GM18499 (cell line): ENCODE measurements at regions not wholly inside any gene's neighbourhood (a gene's known extent, or its start where the extent isn't known, plus 50 kb on each side); places are given as distances from the start of the nearest gene placed in this dataset.

Experiments used
- ATAC-seq: cut with Tn5 transposase; IDR thresholded peaks from one replicate; pipeline ENCODE4 v1.9.1; 2021; ENCODE audit warnings: moderate number of reproducible peaks; ENCODE audit not compliant: insufficient read depth, unreplicated experiment

DNA sequence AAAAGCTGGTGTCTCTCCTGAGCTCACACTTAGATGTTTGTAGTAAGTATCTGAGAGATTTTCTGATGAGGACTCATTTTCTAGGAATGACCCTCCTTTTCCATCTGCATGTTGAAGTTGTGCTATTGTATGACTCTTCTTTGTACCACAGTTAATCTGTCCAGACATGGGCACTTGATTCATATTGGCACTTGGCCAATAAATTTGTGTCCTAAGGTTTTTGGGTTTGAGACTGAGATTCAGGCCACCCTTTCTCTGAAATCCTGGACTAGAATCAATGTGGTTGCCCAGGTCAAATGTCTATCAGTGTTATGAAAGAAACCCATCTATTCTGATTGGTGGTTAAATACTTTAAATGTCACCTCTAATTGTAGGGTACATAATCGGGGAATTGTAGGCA, 869.0 kb downstream of the SH3BGRL start:
- no peak for ATAC-seq

GRCh38 chrX:82081027-82081426, 879.1 kb downstream of the SH3BGRL start:
- ATAC-seq, result no peak

GRCh38 chrX:82087699-82088098, 885.8 kb downstream of the SH3BGRL start:
- ATAC-seq, result no peak

DNA sequence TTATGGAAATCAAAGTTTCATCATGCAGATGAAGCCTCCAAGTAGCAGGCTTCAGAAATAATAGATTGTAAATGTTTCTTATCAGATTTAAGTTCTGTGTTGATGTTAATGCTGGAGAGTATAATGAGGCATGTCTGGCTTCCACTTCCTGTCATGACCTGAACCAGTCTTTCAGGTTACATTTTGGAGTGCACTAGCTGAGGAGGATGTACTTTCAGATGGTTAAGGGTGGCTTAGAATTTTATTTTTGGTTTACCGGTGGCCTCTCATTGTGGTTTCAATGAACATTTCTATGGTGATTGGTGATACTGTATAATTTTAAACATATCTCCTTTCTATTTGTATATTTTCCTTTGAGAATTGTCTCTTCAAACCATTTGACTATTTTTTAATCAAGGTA, 890.4 kb downstream of the SH3BGRL start:
- ATAC-seq, result no peak

DNA sequence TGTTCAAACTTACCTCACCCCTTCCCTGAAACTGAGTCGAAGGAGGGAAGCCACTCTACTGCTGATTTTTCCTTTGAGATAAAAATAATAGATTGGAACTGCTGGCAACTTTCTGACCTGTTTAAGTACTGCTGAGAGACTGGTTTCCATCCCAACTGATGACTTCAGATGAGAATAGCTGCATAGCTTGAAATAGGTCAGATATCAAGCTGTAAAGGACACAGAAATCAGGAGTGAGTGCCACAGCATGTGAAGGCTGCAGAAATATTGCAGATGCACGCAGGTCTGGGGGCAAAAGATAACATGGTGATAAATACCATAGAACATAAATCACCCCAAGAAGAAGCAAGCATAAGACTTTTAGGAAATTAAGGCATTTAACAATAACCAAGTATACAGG, 923.2 kb downstream of the SH3BGRL start:
- no peak for ATAC-seq

DNA sequence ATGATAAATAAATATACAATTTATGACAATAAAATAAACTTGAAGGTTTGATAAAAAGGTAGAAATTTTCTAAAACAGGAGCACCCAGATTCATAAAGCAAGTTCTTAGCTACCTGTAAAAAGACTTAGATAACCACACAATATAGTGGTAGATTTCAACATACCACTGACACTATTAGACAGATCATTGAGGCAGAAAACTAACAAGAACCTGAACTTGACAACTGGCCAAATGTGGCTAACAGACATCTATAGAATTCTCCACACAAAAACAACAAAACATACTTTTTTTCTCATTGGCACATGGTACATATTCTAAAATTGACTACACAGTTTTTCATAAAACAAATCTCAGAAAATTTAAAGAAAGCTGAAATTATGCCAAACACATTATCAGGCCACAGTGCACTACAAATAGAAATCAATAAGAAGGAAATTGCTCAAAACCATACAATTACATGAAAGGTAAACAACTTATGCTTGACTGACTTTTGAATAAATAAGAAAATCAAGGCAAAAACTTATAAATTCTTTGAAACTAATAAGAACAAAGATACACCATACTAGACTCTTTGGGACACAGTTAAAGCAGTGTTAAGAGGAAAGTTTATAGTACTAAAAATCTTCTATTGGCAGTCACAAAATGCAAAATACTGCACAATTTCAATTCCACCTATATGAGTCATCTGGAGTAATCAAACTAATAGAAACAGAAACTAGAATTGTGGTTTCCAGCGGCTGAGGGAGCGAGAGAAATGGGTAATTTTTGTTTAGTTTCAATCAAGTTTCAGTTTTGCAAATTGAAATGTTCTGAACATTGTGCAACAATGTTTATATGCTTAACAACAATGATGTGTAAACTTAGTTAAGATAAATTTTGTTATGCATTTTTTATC, 925.6 kb downstream of the SH3BGRL start:
- peak; percentile 96 for ATAC-seq

GRCh38 chrX:82134378-82134777, 932.5 kb downstream of the SH3BGRL start:
- ATAC-seq, result no peak

DNA sequence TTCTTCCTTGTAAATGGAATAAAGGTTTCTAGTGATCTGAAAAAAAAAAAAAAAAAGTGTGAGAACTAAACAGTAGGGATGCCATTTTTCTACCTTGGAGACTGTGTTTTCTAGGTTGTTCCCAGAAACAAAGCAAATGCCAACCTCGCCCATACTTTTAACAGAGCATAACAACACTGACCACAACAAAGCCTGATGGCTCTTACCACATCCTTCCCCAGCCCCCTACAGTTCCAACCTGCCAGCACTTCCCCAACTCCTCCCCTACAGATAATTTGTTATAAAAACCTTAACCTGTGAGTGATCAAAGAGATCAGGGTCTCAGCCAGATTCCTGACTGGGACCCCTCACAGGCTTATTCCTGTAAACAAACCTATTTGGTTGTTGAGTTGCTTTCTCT, 940.0 kb downstream of the SH3BGRL start:
- ATAC-seq, result no peak

GRCh38 chrX:82161195-82161594, 959.3 kb downstream of the SH3BGRL start:
- no peak for ATAC-seq

GRCh38 chrX:82163701-82164100, 961.8 kb downstream of the SH3BGRL start:
- ATAC-seq, result no peak

GRCh38 chrX:82196866-82197265, 995.0 kb downstream of the SH3BGRL start:
- no peak for ATAC-seq

DNA sequence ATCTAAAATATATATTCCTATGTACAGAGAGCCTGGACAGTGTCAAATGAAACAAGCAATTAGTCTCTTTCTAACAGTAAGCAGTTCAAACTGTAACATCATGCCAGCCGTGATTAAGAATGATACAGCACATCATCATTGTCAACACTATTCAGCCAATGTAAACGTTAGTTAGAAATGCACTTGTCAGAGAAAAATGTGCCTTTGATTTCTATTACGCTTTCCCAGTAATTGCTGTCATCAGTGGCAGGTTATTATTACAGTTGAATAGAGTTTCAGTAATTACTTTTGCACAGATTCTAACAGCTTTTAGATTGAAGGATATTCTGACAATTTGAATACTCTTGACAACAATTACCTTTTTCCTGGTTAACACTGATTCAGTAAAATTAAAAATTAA, 1007.1 kb downstream of the SH3BGRL start:
- no peak for ATAC-seq

- peak; percentile 60 for ATAC-seq
Observed at GRCh38 chrX:82218361-82218760, 1016.5 kb downstream of the SH3BGRL start.

DNA sequence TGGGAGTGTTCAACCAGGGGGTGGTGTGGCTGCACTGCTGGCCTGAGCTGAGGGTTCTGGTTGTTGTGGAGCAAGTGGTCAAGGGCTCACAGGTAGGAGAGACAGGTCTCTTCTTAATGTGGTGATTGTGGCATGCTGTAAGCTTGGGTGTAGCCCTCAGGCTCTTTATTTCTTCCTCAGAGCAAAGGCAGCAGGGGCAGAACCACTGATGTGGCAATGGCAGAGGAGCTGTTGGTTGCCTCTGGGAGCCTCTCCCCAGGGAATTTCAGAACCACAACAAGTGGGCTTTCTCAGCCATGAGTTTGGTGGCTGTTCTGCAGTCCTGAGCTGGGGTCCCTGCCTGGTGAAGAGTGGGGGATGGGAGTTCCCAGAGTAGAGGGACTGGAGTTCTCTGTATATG, 1017.2 kb downstream of the SH3BGRL start:
- no peak for ATAC-seq

DNA sequence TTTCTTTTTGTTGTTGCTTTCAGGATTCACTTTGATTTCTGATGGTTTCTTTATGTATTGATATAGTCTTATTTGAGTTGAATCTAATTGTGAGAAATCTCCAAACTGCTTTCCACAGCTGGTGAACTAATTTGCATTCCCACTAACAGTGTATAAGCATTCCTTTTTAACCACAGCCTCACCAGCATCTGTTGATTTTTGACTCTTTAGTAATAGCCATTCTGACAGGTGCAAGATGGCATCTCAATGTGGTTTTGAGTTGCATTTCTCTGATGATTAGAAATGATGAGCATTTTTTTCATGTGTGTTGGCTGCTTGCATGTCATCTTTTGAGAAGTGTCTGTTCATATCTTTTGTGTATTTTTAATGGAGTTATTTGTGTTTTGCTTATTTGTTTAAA, 1023.1 kb downstream of the SH3BGRL start:
- ATAC-seq, result no peak

DNA sequence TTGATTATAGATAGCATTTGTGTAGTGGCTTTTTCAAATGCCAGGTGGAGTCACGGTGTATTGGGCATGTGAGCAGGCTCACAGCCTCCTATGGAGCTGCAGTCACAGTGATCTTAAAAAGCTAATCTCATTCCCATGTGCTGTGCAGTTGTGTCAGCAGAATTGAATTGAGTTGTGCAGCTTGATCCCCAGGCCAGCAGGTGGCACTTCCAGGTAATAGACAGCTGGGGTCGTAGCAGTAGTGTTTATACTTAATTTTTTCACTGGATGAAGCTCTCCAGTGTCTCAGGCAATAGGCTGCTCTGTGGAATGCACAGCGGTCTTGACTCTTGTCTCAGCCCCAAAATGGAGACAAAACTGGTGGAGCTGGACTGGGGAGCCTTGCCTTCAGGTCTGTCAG, 1028.1 kb downstream of the SH3BGRL start:
- ATAC-seq, result no peak

DNA sequence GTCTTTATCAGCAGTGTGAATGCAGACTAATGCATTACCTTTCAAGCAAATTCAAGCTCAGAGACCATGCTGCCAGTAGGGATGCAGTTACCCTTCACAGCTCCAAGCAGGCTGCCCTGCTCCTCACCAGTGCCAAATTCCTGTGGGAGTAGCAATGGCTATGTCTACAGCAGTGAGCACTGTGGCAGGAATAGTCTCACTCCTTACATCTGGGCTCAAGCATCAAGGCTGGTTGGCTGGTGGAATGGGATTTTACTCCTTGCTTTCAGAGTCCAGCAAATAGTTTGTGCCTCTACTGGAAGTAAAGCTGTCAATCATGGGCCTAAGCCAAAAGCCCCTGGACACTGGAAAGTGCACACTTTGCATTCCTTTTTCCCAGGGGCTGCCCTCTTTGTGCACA, 1030.8 kb downstream of the SH3BGRL start:
- no peak for ATAC-seq

- no peak for ATAC-seq
Observed at GRCh38 chrX:82237328-82237727, 1035.4 kb downstream of the SH3BGRL start.
